HEK293T (cell line): ENCODE measurements at regions not wholly inside any gene's neighbourhood (a gene's known extent, or its start where the extent isn't known, plus 50 kb on each side); places are given as distances from the start of the nearest gene placed in this dataset.

Source experiments
- CTCF ChIA-PET: fragments of 350-600 bp; formaldehyde crosslinking; extraction: SDS; loops from one replicate; lab custom pipeline; 2021; ENCODE audit warnings: antibody characterized with exemption, inconsistent platforms; lab: Yijun Ruan, JAX
- POLR2A ChIA-PET: fragments of 350-600 bp; formaldehyde crosslinking; extraction: SDS; loops from one replicate; lab custom pipeline; 2020; ENCODE audit warnings: antibody characterized with exemption, inconsistent platforms; lab: Yijun Ruan, JAX
- DNase-seq: peaks from one replicate; pipeline ENCODE4 v3.0.0; 2012; ENCODE audit warnings: mixed read lengths; ENCODE audit errors: extremely low spot score
- ARNT ChIP-seq: fragments of 450-650 bp; IDR thresholded peaks from 2 replicates; pipeline ENCODE4 v1.6.1; 2017; ENCODE audit warnings: mild to moderate bottlenecking
- BHLHE40 ChIP-seq: fragments of 450-650 bp; IDR thresholded peaks from 2 replicates; pipeline ENCODE4 v1.6.1; 2016; ENCODE audit warnings: mild to moderate bottlenecking, moderate library complexity, borderline replicate concordance
- CTBP1 ChIP-seq: fragments of 450-650 bp; IDR thresholded peaks from 2 replicates; pipeline ENCODE4 v1.6.1; 2016; ENCODE audit warnings: borderline replicate concordance
- ELF4 ChIP-seq: fragments of 450-650 bp; IDR thresholded peaks from 2 replicates; pipeline ENCODE4 v1.6.1; 2017; ENCODE audit warnings: antibody characterized with exemption
- FOXK2 ChIP-seq: fragments of 450-650 bp; IDR thresholded peaks from 2 replicates; pipeline ENCODE4 v1.6.1; 2016; ENCODE audit warnings: mild to moderate bottlenecking
- FOXM1 ChIP-seq: fragments of 450-650 bp; IDR thresholded peaks from 2 replicates; pipeline ENCODE4 v1.6.1; 2017; ENCODE audit warnings: mild to moderate bottlenecking, borderline replicate concordance
- HDGF ChIP-seq: fragments of 450-650 bp; IDR thresholded peaks from 2 replicates; pipeline ENCODE4 v1.6.1; 2017; ENCODE audit warnings: antibody characterized with exemption, borderline replicate concordance
- L3MBTL2 ChIP-seq: fragments of 450-650 bp; conservative IDR thresholded peaks from 2 replicates; pipeline ENCODE4 v1.6.1; 2016; ENCODE audit warnings: mild to moderate bottlenecking
- LEF1 ChIP-seq: fragments of 450-650 bp; IDR thresholded peaks from 2 replicates; pipeline ENCODE4 v1.6.1; 2017; ENCODE audit warnings: mild to moderate bottlenecking, borderline replicate concordance
- NFRKB ChIP-seq: fragments of 450-650 bp; IDR thresholded peaks from 2 replicates; pipeline ENCODE4 v1.6.1; 2016; ENCODE audit warnings: mild to moderate bottlenecking, moderate library complexity
- SP1 ChIP-seq: fragments of 450-650 bp; IDR thresholded peaks from 2 replicates; pipeline ENCODE4 v1.6.1; 2017
- SUZ12 ChIP-seq: fragments of 450-650 bp; IDR thresholded peaks from 2 replicates; pipeline ENCODE4 v1.6.1; 2016; ENCODE audit warnings: mild to moderate bottlenecking
- TARDBP ChIP-seq: fragments of 450-650 bp; IDR thresholded peaks from 2 replicates; pipeline ENCODE4 v1.6.1; 2016
- ZNF384 ChIP-seq: fragments of 450-650 bp; IDR thresholded peaks from 2 replicates; pipeline ENCODE4 v1.6.1; 2016
- TF ChIP-seq, protein P1 (sequence below): fragments of 450-650 bp; IDR thresholded peaks from 2 replicates; pipeline ENCODE4 v1.6.1; 2016

DNA sequence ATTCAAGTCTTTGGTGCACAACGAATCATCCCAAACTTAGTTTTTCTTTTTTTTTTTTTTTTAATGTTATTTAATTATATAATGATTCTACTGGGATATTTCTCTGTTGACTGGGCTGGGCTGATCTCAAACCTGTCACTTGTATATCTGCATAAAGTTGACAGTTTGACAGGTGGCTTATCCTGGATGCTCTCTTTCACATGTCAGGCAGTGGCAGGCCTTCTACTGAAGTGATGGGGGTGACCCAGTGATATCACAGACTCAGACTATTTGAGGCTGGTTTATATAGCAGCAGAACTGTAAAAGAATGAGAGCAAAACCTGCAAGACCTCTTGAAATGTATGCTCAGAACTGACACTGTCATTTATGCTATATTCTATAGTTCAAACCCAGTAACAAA, 1813.5 kb upstream of the CDH6 start:
- CTCF ChIA-PET = no interaction called here
- DNase-seq = no peak
- TF ChIP-seq NFRKB = no peak
- no peak for TF ChIP-seq FOXK2
- POLR2A ChIA-PET = no interaction called here

- no peak for TF ChIP-seq ARNT
- no peak for TF ChIP-seq L3MBTL2
- no peak for TF ChIP-seq FOXK2
- TF ChIP-seq HDGF = no peak
- no peak for TF ChIP-seq SP1
- TF ChIP-seq SUZ12 = no peak
- CTCF ChIA-PET = no interaction called here
- POLR2A ChIA-PET = no interaction called here
- no peak for DNase-seq
Measured at GRCh38 chr5:29379619-29380018, 1813.9 kb upstream of the CDH6 start.

DNA sequence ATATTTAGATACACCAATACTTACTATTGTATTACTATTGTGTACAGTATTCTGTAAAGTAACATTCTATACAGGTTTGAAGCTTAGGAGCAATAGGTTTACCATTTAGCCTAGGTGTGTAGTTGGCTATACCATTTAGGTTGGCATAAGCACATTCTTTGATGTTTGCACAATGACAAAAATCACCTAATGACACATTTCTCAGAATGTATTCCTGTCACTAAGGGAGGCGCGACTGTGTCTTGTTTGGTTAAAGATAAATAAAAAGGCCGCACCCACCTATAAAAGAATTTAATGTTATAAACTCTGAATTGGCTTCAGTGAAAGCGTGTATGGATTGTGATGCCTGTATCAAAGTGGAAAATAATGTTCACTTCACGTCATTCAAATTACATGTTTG, 1815.4 kb upstream of the CDH6 start:
- no peak for DNase-seq
- TF ChIP-seq SUZ12 = no peak
- no peak for TF ChIP-seq SP1
- TF ChIP-seq TARDBP = no peak
- TF ChIP-seq, protein P1, sequence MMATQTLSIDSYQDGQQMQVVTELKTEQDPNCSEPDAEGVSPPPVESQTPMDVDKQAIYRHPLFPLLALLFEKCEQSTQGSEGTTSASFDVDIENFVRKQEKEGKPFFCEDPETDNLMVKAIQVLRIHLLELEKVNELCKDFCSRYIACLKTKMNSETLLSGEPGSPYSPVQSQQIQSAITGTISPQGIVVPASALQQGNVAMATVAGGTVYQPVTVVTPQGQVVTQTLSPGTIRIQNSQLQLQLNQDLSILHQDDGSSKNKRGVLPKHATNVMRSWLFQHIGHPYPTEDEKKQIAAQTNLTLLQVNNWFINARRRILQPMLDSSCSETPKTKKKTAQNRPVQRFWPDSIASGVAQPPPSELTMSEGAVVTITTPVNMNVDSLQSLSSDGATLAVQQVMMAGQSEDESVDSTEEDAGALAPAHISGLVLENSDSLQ = no peak
- TF ChIP-seq ARNT = no peak
- no peak for TF ChIP-seq BHLHE40
- no peak for TF ChIP-seq ZNF384
- CTCF ChIA-PET = no interaction called here
- POLR2A ChIA-PET = no interaction called here

DNA sequence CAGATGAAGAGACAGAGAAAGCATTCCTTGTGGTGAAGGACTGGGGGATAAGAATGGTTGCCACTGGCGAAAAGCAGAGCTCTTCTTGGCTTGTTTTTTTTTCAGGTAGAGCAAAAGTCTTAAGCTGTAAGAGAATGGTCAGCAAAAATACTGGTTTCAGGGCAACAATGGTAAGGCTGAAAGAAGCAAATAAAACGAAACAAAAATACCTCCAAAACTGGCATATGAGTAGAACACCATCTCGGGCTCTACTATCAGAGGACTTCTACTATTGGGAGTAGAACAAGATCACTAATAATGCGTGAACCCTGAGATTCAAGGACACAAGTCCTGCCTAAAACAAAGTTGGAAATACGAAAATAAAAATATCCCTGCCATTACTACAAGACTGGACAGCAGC, 1823.2 kb upstream of the CDH6 start:
- no peak for DNase-seq
- TF ChIP-seq SUZ12 = no peak
- ChIA-PET POLR2A (no interaction called here), CTCF (no interaction called here)

DNA sequence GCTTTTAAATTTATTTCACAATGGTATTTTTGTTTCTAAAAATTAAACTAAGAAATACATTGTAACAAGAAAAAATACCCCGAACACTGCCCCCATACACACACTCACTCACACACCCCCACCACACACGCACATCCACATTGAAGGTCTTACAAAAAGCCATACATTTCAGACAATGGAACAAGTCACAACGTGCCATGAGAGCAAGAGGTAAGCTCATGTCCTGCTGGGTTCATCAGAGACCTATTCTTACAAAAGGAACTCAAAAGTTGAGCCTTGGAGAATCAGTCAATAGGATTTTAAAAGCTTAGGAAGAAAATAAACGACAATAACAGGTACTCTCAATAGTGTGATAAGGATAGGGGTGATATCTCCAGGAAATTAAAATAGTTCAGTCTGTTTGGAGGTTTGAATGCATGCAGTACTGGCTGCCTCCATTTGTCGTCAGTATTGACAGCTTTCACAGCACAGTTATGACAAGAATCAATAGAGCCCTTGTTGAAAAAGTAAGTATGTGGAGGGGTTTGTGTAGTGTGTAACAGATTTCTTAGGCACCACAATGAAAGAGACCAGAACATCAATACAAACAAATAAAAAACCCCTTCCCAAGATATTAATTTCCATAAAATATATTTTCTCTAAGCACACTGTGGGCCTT, 1826.2 kb upstream of the CDH6 start:
- no peak for DNase-seq
- TF ChIP-seq SUZ12 (no peak), CTBP1 (no peak), HDGF (no peak), FOXM1 (no peak), ELF4 (no peak), LEF1 (no peak), BHLHE40 (no peak), ZNF384 (no peak), TARDBP (no peak)
- TF ChIP-seq, protein P1 = no peak
- ChIA-PET CTCF (interaction anchor here (0.6 kb wide), 1 partner anchor 1307 kb away, joined by 11 read pairs; no protein-coding TSS in a partner anchor), POLR2A (no interaction called here)

DNA sequence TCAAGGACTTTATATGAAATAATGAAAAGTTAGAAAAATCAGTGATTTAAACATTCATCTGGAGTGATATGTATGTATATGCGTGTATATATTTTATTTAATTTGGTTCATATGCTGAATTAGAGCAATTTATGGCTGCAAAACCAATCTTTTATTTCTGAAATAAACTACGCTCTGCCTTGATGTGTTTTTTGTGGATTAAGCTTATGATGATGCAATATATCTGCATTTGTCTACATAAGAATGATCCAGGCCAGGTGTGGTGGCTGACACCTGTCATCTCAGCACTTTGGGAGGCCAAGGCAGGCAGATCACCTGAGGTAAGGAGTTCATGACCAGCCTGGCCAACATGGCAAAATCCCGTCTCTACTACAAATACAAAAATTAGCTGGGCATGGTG, 1842.3 kb upstream of the CDH6 start:
- CTCF ChIA-PET = no interaction called here
- DNase-seq = no peak
- TF ChIP-seq CTBP1 (no peak), HDGF (no peak), SUZ12 (no peak), ZNF384 (no peak), FOXM1 (no peak)
- TF ChIP-seq, protein P1 = no peak
- POLR2A ChIA-PET = interaction anchor here (0.6 kb wide), 1 partner anchor 334 kb away, joined by 3 read pairs; no protein-coding TSS in a partner anchor

GRCh38 chr5:29337030-29337429, 1856.5 kb upstream of the CDH6 start:
- ChIA-PET POLR2A (no interaction called here), CTCF (no interaction called here)
- no peak for TF ChIP-seq CTBP1
- TF ChIP-seq, protein P1 = no peak
- no peak for TF ChIP-seq FOXK2
- TF ChIP-seq LEF1 = no peak
- no peak for DNase-seq
